Pancreas (tissue), 10 donors: ENCODE measurements at regions not wholly inside any gene's neighbourhood (a gene's known extent, or its start where the extent isn't known, plus 50 kb on each side); places are given as distances from the start of the nearest gene placed in this dataset.

Source experiments
- ATAC-seq, 4 donors: fragments of 200-7000 bp; cut with Tn5 transposase; one replicate each; pipeline versions ENCODE4 v1.8.0 to v1.9.1; 2020; ENCODE audit warnings: mild to moderate bottlenecking in 4 of 4, moderate library complexity in 4 of 4
- DNase-seq, 6 donors: peaks; one replicate each; pipeline ENCODE4 v3.0.0-alpha.2; 2020
- FAIRE-seq: peaks from 2 replicates; lab custom pipeline; 2012; peaks lifted over from hg19 to GRCh38; lab: Jason Lieb, UNC
- H3K27ac ChIP-seq, 4 donors: fragments of 200-600 bp; sonication (generic); 1 replicate in 3 of 4; 2 replicates in 1 of 4; pipeline versions ENCODE4 v1.5.0 to v1.8.0; 2020
- H3K27me3 ChIP-seq, 4 donors: fragments of 200-600 bp; one replicate each; pipeline ENCODE4 v1.8.0; 2021
- H3K36me3 ChIP-seq, 3 donors: fragments of 200-600 bp; sonication (generic) in 1 of 3; one replicate each; pipeline versions ENCODE4 v1.5.0 to v1.8.0; 2020 to 2021
- H3K4me1 ChIP-seq, 3 donors: fragments of 200-600 bp; one replicate each; pipeline ENCODE4 v1.8.0; 2021
- H3K4me3 ChIP-seq, 4 donors: fragments of 200-600 bp; sonication (generic) in 2 of 4; one replicate each; pipeline versions ENCODE4 v1.5.0 to v1.8.0; 2020 to 2021
- H3K9me3 ChIP-seq, 4 donors: fragments of 200-600 bp; one replicate each; pipeline ENCODE4 v1.8.0; 2021
- WGBS, 2 donors: extraction: QIAGEN DNeasy Blood & Tissue Kit; methylation state at CpG; one replicate each; pipeline ENCODE4 v1.1.7; 2013; 5-methylcytosine and 5-hydroxymethylcytosine counted together
- intact Hi-C, 3 donors: fragments of 100-400 bp; cut with DNase I; formaldehyde crosslinking; loops; one replicate each; pipeline versions ENCODE4 v1.11.1 to v1.14.2; 2022
- TF ChIP-seq, protein P1 (sequence below), 4 donors: fragments of 200-600 bp; sonication (generic) in 3 of 4; IDR thresholded peaks; one replicate each; pipeline versions ENCODE4 v1.5.0 to v1.8.0; 2021; ENCODE audit warnings: antibody characterized with exemption in 4 of 4
- donor health status: healthy with polysubstance abuse.
- donor health status: DM: no; HTN: no; CAD: no; lungs with moderate emphysema.
- donor health status: DM: no; HTN: no; CAD: no.
- donor health status: control.
- donor health status: control.
- donor health status: Bipolar disorder and iron deficiency.
- donor health status: DM: yes; HTN: yes; CAD: no.
- donor health status: DM: no; HTN: no; CAD: no.
- donor health status: DM: no; HTN: no; CAD: no.
- donor health status: DM: yes; HTN: yes; CAD: no.

DNA sequence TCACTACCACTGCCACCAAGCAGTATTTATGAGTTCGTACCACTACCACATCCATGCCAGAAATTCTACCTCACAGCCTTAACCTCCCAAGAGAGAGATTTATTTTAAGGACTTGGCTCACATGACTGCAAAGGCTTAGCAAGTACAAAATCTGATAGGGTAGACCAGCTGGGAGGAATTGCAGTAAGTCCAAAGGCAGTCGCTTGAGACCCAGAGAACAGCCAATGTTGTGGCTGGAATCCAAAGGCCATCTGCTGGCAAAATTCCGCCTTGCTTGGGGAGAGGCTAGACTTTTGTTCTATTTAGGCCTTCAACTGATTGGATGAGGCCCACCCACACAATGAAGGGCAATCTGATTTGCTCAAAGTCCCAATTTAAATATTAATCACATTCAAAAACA, 101.4 kb upstream of the STT3B start:
- no peaks in the 10 kb centered on the region for H3K36me3 ChIP-seq
- ATAC-seq (no peak), FAIRE-seq (no peak), DNase-seq (no peak)
- H3K9me3 ChIP-seq: no peaks in the 10 kb centered on the region
- no peaks in the 10 kb centered on the region for H3K4me1 ChIP-seq
- WGBS, 2 donors: 57 to 62% methylated on average over 3 of the region's 3 CpGs
- TF ChIP-seq, protein P1, sequence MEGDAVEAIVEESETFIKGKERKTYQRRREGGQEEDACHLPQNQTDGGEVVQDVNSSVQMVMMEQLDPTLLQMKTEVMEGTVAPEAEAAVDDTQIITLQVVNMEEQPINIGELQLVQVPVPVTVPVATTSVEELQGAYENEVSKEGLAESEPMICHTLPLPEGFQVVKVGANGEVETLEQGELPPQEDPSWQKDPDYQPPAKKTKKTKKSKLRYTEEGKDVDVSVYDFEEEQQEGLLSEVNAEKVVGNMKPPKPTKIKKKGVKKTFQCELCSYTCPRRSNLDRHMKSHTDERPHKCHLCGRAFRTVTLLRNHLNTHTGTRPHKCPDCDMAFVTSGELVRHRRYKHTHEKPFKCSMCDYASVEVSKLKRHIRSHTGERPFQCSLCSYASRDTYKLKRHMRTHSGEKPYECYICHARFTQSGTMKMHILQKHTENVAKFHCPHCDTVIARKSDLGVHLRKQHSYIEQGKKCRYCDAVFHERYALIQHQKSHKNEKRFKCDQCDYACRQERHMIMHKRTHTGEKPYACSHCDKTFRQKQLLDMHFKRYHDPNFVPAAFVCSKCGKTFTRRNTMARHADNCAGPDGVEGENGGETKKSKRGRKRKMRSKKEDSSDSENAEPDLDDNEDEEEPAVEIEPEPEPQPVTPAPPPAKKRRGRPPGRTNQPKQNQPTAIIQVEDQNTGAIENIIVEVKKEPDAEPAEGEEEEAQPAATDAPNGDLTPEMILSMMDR (IDR thresholded peaks at IDR 0.05): no peak
- no peak overlapping the region for H3K4me3 ChIP-seq
- intact Hi-C loops: no loop called here
- no peaks in the 10 kb centered on the region for H3K27me3 ChIP-seq
- no peak overlapping the region for H3K27ac ChIP-seq

DNA sequence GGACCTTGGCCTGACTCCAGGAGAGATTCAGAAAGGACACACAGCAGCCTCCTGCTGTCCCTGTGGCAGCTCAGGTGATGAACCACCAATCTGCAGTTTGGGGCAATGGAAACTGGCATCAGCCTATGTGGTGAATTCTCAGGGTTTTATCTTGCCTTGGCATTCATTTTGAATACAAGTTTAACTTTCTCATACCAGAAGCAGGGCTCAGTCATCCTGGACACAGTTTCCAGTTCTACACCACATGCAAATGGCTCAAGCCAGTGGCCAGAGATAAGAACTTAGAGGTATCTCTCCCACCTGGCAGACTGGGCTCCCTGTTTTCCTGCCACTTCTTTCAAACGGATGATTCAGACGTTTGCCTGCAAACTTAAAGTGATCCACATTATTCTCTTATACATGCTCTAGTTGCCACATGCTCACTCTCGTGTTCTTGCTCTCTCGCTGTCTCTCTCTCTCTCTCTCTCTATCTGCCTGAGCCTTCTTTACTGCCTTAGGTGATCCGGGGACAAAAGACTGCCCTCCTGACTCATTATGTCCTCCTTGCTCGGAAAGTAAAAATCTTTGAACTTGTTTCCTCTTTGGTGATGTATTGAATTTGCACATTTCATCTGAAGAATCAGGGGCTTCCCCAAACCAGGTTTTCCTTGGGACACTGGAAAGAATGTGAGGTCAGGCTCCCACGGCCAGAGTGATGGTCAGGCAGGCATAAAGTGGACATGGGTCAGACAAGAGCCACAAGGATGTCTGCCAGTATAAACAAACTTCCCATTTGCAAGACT, 99.6 kb upstream of the STT3B start:
- no peaks in the 10 kb centered on the region for H3K27me3 ChIP-seq
- 52 to 58% methylated on average over 7 of the region's 7 CpGs for WGBS, 2 donors
- H3K9me3 ChIP-seq: no peaks in the 10 kb centered on the region
- FAIRE-seq (no peak), ATAC-seq (no peak), DNase-seq (no peak)
- no peaks in the 10 kb centered on the region for H3K36me3 ChIP-seq
- H3K27ac ChIP-seq: no peak overlapping the region
- no peaks in the 10 kb centered on the region for H3K4me1 ChIP-seq
- TF ChIP-seq, protein P1 (IDR thresholded peaks at IDR 0.05): no peak
- no peak overlapping the region for H3K4me3 ChIP-seq
- intact Hi-C loops: no loop called here

DNA sequence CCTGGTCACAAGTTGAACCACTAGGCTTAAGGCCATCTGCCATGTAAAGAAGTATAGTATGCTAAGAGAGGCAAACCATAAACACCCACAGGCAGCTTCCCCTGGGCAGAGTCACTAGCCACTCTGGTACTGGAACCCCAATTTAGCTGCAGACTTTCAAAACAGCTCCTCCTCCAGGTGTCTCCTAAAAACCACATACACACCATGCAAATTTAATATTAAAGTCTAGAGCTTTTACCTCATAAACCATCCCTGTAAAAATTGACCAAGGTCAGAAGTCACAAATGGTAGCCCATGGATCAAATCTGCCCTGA, 99.1 kb upstream of the STT3B start:
- Histone ChIP-seq H3K4me3 (no peak overlapping the region), H3K4me1 (no peaks in the 10 kb centered on the region), H3K27me3 (no peaks in the 10 kb centered on the region), H3K9me3 (no peaks in the 10 kb centered on the region), H3K36me3 (no peaks in the 10 kb centered on the region), H3K27ac (no peak overlapping the region)
- ATAC-seq (no peak), DNase-seq (no peak), FAIRE-seq (no peak)
- TF ChIP-seq, protein P1 (IDR thresholded peaks at IDR 0.05): no peak
- intact Hi-C loops: no loop called here

DNA sequence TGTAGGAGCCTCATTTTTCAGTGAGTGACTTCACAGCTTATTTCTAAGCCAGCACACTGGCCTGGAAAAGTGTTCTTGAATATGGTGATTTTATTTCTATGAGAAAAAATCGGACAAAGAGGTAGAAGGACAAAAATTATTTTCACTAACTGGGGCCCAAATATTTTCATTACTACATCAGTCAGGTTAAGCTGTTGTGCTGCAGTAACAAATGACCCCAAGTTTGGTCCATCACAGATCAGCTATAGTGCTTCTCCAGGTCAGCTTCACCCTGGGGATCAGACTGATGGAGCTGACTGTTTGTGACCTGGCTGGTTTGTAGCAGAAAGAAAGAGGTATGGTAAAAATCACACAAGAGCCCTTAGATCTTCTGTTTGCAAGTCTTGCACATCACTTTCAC, 97.9 kb upstream of the STT3B start:
- Histone ChIP-seq H3K36me3 (no peaks in the 10 kb centered on the region), H3K27me3 (no peaks in the 10 kb centered on the region), H3K4me3 (no peak overlapping the region), H3K27ac (no peak overlapping the region), H3K4me1 (no peaks in the 10 kb centered on the region), H3K9me3 (no peaks in the 10 kb centered on the region)
- intact Hi-C loops: no loop called here
- FAIRE-seq (no peak), DNase-seq (no peak), ATAC-seq (no peak)
- WGBS, 2 donors: 44 to 68% methylated on average over 1 of the region's 1 CpG
- TF ChIP-seq, protein P1 (IDR thresholded peaks at IDR 0.05): no peak

DNA sequence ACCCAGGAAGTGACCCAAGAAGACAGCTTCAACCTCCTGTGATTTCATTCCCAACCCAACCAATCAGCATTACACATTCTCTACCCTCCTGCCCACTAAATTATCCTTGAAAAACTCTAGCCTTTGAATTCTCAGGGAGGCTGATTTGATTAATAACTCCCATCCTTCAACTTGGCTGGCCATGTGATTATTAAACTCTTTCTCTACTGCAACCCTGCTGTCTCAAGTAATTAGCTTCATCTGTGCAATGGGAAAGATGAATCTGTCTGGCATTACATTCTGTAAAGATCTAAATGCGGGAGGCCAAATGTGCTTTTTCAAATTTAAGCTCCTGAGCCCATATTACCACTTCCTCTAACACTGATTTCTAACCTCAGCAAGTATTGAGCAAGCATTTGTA, 95.9 kb upstream of the STT3B start:
- Histone ChIP-seq H3K4me3 (no peak overlapping the region), H3K9me3 (no peaks in the 10 kb centered on the region), H3K36me3 (no peaks in the 10 kb centered on the region), H3K4me1 (no peaks in the 10 kb centered on the region), H3K27ac (no peak overlapping the region), H3K27me3 (no peaks in the 10 kb centered on the region)
- FAIRE-seq (no peak), ATAC-seq (no peak), DNase-seq (no peak)
- WGBS, 2 donors: 95 to 100% methylated on average over 1 of the region's 1 CpG
- intact Hi-C loops: no loop called here
- TF ChIP-seq, protein P1 (IDR thresholded peaks at IDR 0.05): no peak
